Panc1 (cell line): ENCODE measurements at regions not wholly inside any gene's neighbourhood (a gene's known extent, or its start where the extent isn't known, plus 50 kb on each side); places are given as distances from the start of the nearest gene placed in this dataset.

Source experiments
- ATAC-seq: fragments of 200-7000 bp; cut with Tn5 transposase; 2 replicates; pipeline ENCODE4 v1.9.1; 2020; ENCODE audit warnings: mild to moderate bottlenecking, moderate library complexity
- BruUV-seq: library from RNA; stranded (reverse); fragments of 400-500 nt; replicated peaks from 2 replicates; lab custom pipeline; 2021; lab: Mats Ljungman, UMichigan
- CTCF ChIA-PET: fragments of 300-600 bp; sonication (Branson Sonifier 250); formaldehyde crosslinking; loops from one replicate; lab custom pipeline; 2022; ENCODE audit warnings: antibody characterized with exemption; lab: Charles Lee
- POLR2A ChIA-PET: fragments of 300-600 bp; sonication (Branson Sonifier 250); formaldehyde crosslinking; loops from one replicate; lab custom pipeline; 2022; ENCODE audit warnings: antibody characterized with exemption; lab: Charles Lee
- DNase-seq: peaks from one replicate; pipeline ENCODE4 v3.0.0-alpha.2; 2010; ENCODE audit warnings: low read depth, low spot score
- H3K27ac ChIP-seq: 2 replicates; pipeline ENCODE4 v1.5.1; 2011; ENCODE audit warnings: mild to moderate bottlenecking, low read length, inconsistent platforms
- H3K27me3 ChIP-seq: fragments of 200-500 bp; sonication (Bioruptor generic); 2 replicates; pipeline ENCODE4 v1.6.0; 2014; ENCODE audit warnings: low read length, inconsistent platforms; ENCODE audit not compliant: control insufficient read depth, insufficient read depth
- H3K36me3 ChIP-seq: fragments of 200-500 bp; sonication (Bioruptor generic); 2 replicates; pipeline ENCODE4 v1.5.1; 2014; ENCODE audit warnings: inconsistent platforms, mild to moderate bottlenecking, low read length, moderate library complexity; ENCODE audit not compliant: control insufficient read depth, insufficient read depth
- H3K4me1 ChIP-seq: 2 replicates; pipeline ENCODE4 v1.5.1; 2011; ENCODE audit warnings: inconsistent platforms, mild to moderate bottlenecking, low read length, moderate library complexity; ENCODE audit not compliant: control insufficient read depth, insufficient read depth
- H3K4me3 ChIP-seq, 2 experiments: 2 replicates each; pipeline ENCODE4 v1.5.1; 2011 to 2012; ENCODE audit warnings: low read depth in 2 of 2, low read length in 2 of 2, mild to moderate bottlenecking in 2 of 2, inconsistent platforms in 1 of 2, moderate library complexity in 1 of 2
- H3K9me3 ChIP-seq: fragments of 200-500 bp; sonication (Bioruptor generic); 2 replicates; pipeline ENCODE4 v1.5.1; 2014; ENCODE audit warnings: low read depth, mild to moderate bottlenecking, inconsistent platforms, low read length, moderate library complexity; ENCODE audit not compliant: control insufficient read depth, insufficient read depth
- CTCF ChIP-seq: fragments of 450-650 bp; IDR thresholded peaks from 2 replicates; pipeline ENCODE4 v1.5.1; 2017; ENCODE audit warnings: mild to moderate bottlenecking
- POLR2AphosphoS5 ChIP-seq: IDR thresholded peaks from 2 replicates; pipeline ENCODE4 v1.6.1; 2012; ENCODE audit warnings: mild to moderate bottlenecking, low read depth, low read length, moderate library complexity
- SIN3A ChIP-seq: IDR thresholded peaks from 2 replicates; pipeline ENCODE4 v1.6.1; 2012; ENCODE audit warnings: low read depth, mild to moderate bottlenecking, low read length, moderate library complexity, borderline replicate concordance; ENCODE audit not compliant: insufficient read depth
- TCF7L2 ChIP-seq: IDR thresholded peaks from 2 replicates; pipeline ENCODE4 v1.6.1; 2011; ENCODE audit warnings: mild to moderate bottlenecking, low read depth, low read length, inconsistent platforms
- in situ Hi-C: cut with HindIII; loops from 2 replicates; pipeline ENCODE4 v1.10.0; 2016; ENCODE audit warnings: low sequenced_read_pairs, low pct_unique_long_range_greater_than_20kb
- intact Hi-C: fragments of 100-400 bp; cut with micrococcal nuclease; formaldehyde crosslinking; loops from one replicate; pipeline ENCODE4 v1.10.0; 2022; ENCODE audit not compliant: unreplicated experiment
- TF ChIP-seq, protein P1 (sequence below), 2 experiments: IDR thresholded peaks; 2 replicates each; pipeline ENCODE4 v1.6.1; 2011 to 2012; ENCODE audit warnings: low read depth in 2 of 2, control low read depth in 1 of 2, low read length in 1 of 2, mild to moderate bottlenecking in 1 of 2, moderate library complexity in 1 of 2; ENCODE audit not compliant: insufficient read depth in 1 of 2

DNA sequence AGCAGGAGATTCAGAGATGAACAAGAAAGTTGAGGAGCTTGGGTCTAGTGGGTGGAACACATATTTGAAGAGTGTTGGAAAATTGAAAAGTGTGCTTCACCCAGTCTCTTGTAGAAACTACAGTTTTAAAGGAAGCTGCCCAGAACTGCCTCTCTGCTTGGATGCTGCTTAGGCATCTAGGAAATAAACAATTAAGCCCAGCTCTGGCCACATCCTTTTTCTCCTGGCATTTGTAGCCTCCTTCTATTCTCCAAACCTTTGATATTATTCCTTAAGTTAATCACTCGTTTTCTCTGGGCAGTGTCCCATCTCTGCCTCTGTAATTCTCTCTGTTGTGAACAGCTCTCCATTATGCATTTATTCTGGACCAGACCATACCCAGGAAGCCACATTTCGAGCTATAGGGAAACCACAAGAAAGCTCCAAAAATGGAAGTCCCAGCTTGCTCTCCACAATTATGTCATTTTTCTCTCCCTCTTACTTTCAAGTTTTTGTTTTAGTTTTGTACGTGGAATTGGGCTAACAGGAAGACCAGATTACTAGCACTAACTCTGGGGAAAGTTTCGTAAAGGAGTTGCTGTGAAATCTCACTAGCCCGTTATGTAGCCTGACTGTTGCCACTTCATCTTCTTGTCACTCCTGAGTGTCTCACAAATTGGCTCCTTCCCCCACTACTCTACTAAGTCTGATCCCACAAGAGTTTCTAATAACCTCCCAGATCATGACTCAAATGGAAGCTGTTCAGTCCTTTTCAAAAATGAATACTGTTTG is 102.2 kb downstream of the NTMT2 start:
- no peak for TF ChIP-seq POLR2AphosphoS5
- no peak for TF ChIP-seq SIN3A
- TF ChIP-seq, protein P1, sequence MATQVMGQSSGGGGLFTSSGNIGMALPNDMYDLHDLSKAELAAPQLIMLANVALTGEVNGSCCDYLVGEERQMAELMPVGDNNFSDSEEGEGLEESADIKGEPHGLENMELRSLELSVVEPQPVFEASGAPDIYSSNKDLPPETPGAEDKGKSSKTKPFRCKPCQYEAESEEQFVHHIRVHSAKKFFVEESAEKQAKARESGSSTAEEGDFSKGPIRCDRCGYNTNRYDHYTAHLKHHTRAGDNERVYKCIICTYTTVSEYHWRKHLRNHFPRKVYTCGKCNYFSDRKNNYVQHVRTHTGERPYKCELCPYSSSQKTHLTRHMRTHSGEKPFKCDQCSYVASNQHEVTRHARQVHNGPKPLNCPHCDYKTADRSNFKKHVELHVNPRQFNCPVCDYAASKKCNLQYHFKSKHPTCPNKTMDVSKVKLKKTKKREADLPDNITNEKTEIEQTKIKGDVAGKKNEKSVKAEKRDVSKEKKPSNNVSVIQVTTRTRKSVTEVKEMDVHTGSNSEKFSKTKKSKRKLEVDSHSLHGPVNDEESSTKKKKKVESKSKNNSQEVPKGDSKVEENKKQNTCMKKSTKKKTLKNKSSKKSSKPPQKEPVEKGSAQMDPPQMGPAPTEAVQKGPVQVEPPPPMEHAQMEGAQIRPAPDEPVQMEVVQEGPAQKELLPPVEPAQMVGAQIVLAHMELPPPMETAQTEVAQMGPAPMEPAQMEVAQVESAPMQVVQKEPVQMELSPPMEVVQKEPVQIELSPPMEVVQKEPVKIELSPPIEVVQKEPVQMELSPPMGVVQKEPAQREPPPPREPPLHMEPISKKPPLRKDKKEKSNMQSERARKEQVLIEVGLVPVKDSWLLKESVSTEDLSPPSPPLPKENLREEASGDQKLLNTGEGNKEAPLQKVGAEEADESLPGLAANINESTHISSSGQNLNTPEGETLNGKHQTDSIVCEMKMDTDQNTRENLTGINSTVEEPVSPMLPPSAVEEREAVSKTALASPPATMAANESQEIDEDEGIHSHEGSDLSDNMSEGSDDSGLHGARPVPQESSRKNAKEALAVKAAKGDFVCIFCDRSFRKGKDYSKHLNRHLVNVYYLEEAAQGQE (IDR thresholded peaks at IDR 0.05; ENCODE audit: insufficient read depth in 1 of 2, low read depth in 2 of 2, low read length in 1 of 2), result no peak
- TF ChIP-seq CTCF, result no peak
- TF ChIP-seq TCF7L2, result no peak
- Histone ChIP-seq H3K4me3 (no peak overlapping the region), H3K9me3 (no peaks in the 10 kb centered on the region), H3K4me1 (no peaks in the 10 kb centered on the region), H3K36me3 (no peaks in the 10 kb centered on the region), H3K27ac (no peak overlapping the region), H3K27me3 (no peaks in the 10 kb centered on the region)
- intact Hi-C loops, result no loop called here
- BruUV-seq, result no TSS peak
- CTCF ChIA-PET, result no interaction called here
- POLR2A ChIA-PET, result no interaction called here
- DNase-seq (no peak), ATAC-seq (no peak)
- in situ Hi-C loops, result no loop called here

GRCh38 chr1:170250531-170251276 is 104.9 kb downstream of the NTMT2 start:
- in situ Hi-C loops, result no loop called here
- ChIA-PET CTCF (no interaction called here), POLR2A (no interaction called here)
- Histone ChIP-seq H3K27me3 (no peaks in the 10 kb centered on the region), H3K4me3 (no peak overlapping the region), H3K36me3 (no peaks in the 10 kb centered on the region), H3K4me1 (no peaks in the 10 kb centered on the region), H3K27ac (no peak overlapping the region), H3K9me3 (no peaks in the 10 kb centered on the region)
- DNase-seq (no peak), ATAC-seq (no peak)
- TF ChIP-seq CTCF (no peak), POLR2AphosphoS5 (no peak), TCF7L2 (no peak), SIN3A (no peak)
- TF ChIP-seq, protein P1 (IDR thresholded peaks at IDR 0.05; ENCODE audit: insufficient read depth in 1 of 2, low read depth in 2 of 2, low read length in 1 of 2), result no peak
- intact Hi-C loops, result no loop called here
- BruUV-seq, result no TSS peak
